Osteoblast (primary cell): ENCODE measurements at regions not wholly inside any gene's neighbourhood (a gene's known extent, or its start where the extent isn't known, plus 50 kb on each side); places are given as distances from the start of the nearest gene placed in this dataset.

ENCODE experiments used
- DNase-seq: peaks from one replicate; pipeline ENCODE4 v3.0.0; 2011; ENCODE audit warnings: low spot score, mixed read lengths; ENCODE audit not compliant: insufficient read length; ENCODE audit errors: missing footprints
- H2AFZ ChIP-seq: 2 replicates; pipeline ENCODE4 v1.6.0; 2011; ENCODE audit warnings: mild to moderate bottlenecking, low read length
- H3K27ac ChIP-seq: 2 replicates; pipeline ENCODE4 v1.5.1; 2011; ENCODE audit warnings: mild to moderate bottlenecking, low read depth, low read length, moderate library complexity
- H3K27me3 ChIP-seq: 2 replicates; pipeline ENCODE4 v1.6.0; 2012; ENCODE audit warnings: mild to moderate bottlenecking, control low read depth, inconsistent platforms, low read length, moderate library complexity; ENCODE audit not compliant: insufficient read depth
- H3K36me3 ChIP-seq: 2 replicates; pipeline ENCODE4 v1.5.1; 2011; ENCODE audit warnings: mild to moderate bottlenecking, low read length, control low read depth, moderate library complexity; ENCODE audit not compliant: insufficient read depth
- H3K4me1 ChIP-seq: 2 replicates; pipeline ENCODE4 v1.5.1; 2011; ENCODE audit warnings: mild to moderate bottlenecking, low read length, control low read depth, moderate library complexity; ENCODE audit not compliant: insufficient read depth
- H3K4me2 ChIP-seq: 2 replicates; pipeline ENCODE4 v1.6.0; 2011; ENCODE audit warnings: mild to moderate bottlenecking, low read length; ENCODE audit not compliant: insufficient read depth
- H3K4me3 ChIP-seq: fragments of 200-600 bp; sonication (generic); 3 replicates; pipeline ENCODE4 v1.5.1; 2012; ENCODE audit warnings: mild to moderate bottlenecking, low read length, inconsistent platforms; ENCODE audit not compliant: insufficient read depth
- H3K79me2 ChIP-seq: 2 replicates; pipeline ENCODE4 v1.6.0; 2012; ENCODE audit warnings: mild to moderate bottlenecking, low read length, control low read depth, inconsistent platforms; ENCODE audit not compliant: insufficient read depth
- H3K9me3 ChIP-seq: 2 replicates; pipeline ENCODE4 v1.5.1; 2011; ENCODE audit warnings: low read depth, low read length, control low read depth
- H4K20me1 ChIP-seq: 2 replicates; pipeline ENCODE4 v1.6.0; 2012; ENCODE audit warnings: mild to moderate bottlenecking, low read length, control low read depth; ENCODE audit not compliant: insufficient read depth
- TF ChIP-seq, protein P1 (sequence below): IDR thresholded peaks from 2 replicates; pipeline ENCODE4 v1.5.1; 2011; ENCODE audit warnings: mild to moderate bottlenecking, low read depth, low read length, moderate library complexity; ENCODE audit errors: extremely low read depth

DNA sequence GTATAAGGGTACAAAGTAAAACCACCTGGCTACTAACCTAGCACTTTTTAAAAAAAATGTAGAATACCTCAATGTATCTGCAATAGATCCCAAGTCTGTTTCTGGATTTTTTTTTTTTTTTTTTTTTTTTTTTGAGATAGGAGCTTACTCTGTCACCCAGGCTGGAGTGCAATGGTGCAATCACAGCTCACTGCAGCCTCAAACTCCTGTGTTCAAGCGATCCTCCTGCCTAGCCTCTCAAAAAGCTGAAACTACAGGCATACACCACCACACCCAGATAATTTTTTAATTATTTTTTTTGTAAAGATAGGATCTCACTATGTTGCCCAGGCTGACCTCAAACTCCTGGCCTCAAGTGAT is 537.5 kb upstream of the CAMK1G start:
- no peaks in the 10 kb centered on the region for H3K9me3 ChIP-seq
- no peak overlapping the region for H3K27ac ChIP-seq
- H3K4me1 ChIP-seq = peaks cover 16% of the 10 kb centered on the region
- DNase-seq = no peak
- no peak overlapping the region for H3K4me2 ChIP-seq
- H4K20me1 ChIP-seq = no peaks in the 10 kb centered on the region
- H2AFZ ChIP-seq = no peak overlapping the region
- no peaks in the 10 kb centered on the region for H3K36me3 ChIP-seq
- no peak overlapping the region for H3K4me3 ChIP-seq
- no peaks in the 10 kb centered on the region for H3K27me3 ChIP-seq
- H3K79me2 ChIP-seq = no peaks in the 10 kb centered on the region
- TF ChIP-seq, protein P1, sequence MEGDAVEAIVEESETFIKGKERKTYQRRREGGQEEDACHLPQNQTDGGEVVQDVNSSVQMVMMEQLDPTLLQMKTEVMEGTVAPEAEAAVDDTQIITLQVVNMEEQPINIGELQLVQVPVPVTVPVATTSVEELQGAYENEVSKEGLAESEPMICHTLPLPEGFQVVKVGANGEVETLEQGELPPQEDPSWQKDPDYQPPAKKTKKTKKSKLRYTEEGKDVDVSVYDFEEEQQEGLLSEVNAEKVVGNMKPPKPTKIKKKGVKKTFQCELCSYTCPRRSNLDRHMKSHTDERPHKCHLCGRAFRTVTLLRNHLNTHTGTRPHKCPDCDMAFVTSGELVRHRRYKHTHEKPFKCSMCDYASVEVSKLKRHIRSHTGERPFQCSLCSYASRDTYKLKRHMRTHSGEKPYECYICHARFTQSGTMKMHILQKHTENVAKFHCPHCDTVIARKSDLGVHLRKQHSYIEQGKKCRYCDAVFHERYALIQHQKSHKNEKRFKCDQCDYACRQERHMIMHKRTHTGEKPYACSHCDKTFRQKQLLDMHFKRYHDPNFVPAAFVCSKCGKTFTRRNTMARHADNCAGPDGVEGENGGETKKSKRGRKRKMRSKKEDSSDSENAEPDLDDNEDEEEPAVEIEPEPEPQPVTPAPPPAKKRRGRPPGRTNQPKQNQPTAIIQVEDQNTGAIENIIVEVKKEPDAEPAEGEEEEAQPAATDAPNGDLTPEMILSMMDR = no peak

DNA sequence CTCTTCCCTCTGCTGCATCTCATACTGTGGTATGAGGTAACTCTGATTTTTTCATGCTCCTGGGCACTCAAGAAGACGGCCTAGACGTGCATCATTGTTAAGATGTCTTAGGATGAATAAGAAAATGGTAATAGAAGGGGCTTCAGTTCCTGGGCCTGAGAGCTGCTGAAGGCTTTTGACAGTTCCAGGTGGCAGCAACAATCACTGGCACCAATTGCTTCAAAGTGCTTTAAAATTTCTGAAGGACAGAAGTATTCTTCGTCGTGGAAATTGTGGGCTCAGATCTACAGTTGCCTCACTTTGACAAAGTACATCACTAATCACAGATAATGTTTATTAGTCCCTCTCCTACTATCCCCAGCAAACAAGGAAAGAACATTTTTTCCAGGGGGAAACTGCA is 536.6 kb upstream of the CAMK1G start:
- Histone ChIP-seq H3K79me2 (no peaks in the 10 kb centered on the region), H3K4me3 (no peak overlapping the region), H3K36me3 (no peaks in the 10 kb centered on the region), H4K20me1 (no peaks in the 10 kb centered on the region), H3K4me1 (peaks cover 16% of the 10 kb centered on the region), H2AFZ (no peak overlapping the region), H3K27me3 (no peaks in the 10 kb centered on the region), H3K4me2 (no peak overlapping the region), H3K27ac (no peak overlapping the region), H3K9me3 (no peaks in the 10 kb centered on the region)
- TF ChIP-seq, protein P1 = no peak
- no peak for DNase-seq

DNA sequence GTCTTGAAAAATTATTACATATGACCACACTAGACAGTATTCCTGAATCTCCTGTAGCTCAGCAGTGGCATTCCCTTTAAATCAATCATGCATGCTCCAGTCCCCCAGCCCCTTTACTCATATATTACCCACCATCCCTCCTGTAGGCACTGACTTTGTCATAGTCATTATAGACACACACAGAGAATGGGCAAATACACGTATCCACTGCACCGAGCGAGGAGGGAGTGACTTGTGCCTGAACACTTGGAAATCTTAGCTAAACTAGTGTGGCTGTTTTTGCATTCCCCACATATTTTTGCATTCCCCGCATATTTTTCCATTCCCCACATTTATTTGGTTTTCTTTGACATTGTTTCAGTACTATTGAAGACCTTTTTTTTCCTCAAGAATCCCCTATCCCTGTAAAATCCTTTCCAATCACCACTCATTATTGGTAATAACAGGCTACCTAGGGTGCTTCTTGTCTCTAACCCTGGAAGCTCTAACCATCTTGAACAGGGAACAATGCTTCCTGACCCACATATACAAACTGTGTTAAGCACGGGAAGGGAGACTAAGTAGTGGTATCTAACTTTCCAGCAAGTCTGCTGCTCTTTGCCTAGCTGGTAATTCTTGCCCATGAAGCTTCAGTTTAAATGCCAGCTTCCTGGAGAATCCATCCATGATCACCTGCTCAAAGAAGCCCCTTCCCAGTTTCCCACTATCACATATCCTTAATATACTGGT is 534.4 kb upstream of the CAMK1G start:
- DNase-seq = no peak

DNA sequence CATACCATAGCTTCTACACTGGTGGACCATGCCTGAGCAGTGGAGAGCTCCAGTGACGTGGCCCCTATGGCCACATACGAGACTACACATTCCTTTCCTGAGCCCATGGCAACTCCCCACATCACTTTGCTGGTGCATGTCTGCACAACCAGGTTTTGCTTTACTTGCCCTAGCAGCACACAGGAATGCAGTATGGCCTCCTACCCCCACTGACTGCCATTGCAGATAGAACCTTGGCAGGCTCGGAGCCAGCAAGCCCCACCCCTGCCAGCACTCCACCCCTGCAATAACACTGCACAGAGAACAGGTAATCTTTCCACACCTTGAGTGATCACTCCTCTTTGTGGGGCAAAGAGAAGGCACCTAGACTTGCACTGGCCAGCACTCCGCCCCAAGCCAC is 531.9 kb upstream of the CAMK1G start:
- H3K4me3 ChIP-seq = no peak overlapping the region
- H4K20me1 ChIP-seq = no peaks in the 10 kb centered on the region
- H3K4me2 ChIP-seq = no peak overlapping the region
- H3K4me1 ChIP-seq = peaks cover 16% of the 10 kb centered on the region
- H3K9me3 ChIP-seq = no peaks in the 10 kb centered on the region
- no peak overlapping the region for H2AFZ ChIP-seq
- H3K36me3 ChIP-seq = no peaks in the 10 kb centered on the region
- DNase-seq = no peak
- H3K79me2 ChIP-seq = no peaks in the 10 kb centered on the region
- H3K27me3 ChIP-seq = no peaks in the 10 kb centered on the region
- TF ChIP-seq, protein P1 = no peak
- no peak overlapping the region for H3K27ac ChIP-seq

More for the DNA sequence above, 534.4 kb upstream of the CAMK1G start:
- H3K9me3 ChIP-seq = no peaks in the 10 kb centered on the region
- H3K27me3 ChIP-seq = no peaks in the 10 kb centered on the region
- H3K36me3 ChIP-seq = no peaks in the 10 kb centered on the region
- no peak overlapping the region for H3K4me3 ChIP-seq
- peak overlapping the region; percentile 58 for H3K4me2 ChIP-seq
- no peaks in the 10 kb centered on the region for H3K79me2 ChIP-seq
- H4K20me1 ChIP-seq = no peaks in the 10 kb centered on the region
- no peak overlapping the region for H2AFZ ChIP-seq
- TF ChIP-seq, protein P1 = no peak
- peaks cover 16% of the 10 kb centered on the region for H3K4me1 ChIP-seq
- no peak overlapping the region for H3K27ac ChIP-seq
